ENCODE measurements at regions not wholly inside any gene's neighbourhood (a gene's known extent, or its start where the extent isn't known, plus 50 kb on each side); places are given as distances from the start of the nearest gene placed in this dataset.

GRCh38 chr6:51550243-51550642, 537.2 kb downstream of the PKHD1 start:
- Histone ChIP-seq H3K4me1 (ENCODE audit: control insufficient read depth in 2 of 3, insufficient read depth in 2 of 3, low read depth in 1 of 3, low read length in 3 of 3) (no peaks in the 10 kb centered on the region), H3K27me3 (ENCODE audit: control insufficient read depth, insufficient read depth, low read length) (no peaks in the 10 kb centered on the region), H3K4me3 (ENCODE audit: low read length in 3 of 3) (no peak overlapping the region), H3K9ac (ENCODE audit: low read length in 3 of 3) (no peak overlapping the region), H3K9me3 (ENCODE audit: control insufficient read depth in 2 of 3, insufficient read depth in 1 of 3, low read length in 3 of 3) (no peaks in the 10 kb centered on the region), H3K36me3 (ENCODE audit: control insufficient read depth in 2 of 3, insufficient read depth in 3 of 3, low read length in 3 of 3) (no peaks in the 10 kb centered on the region), H3K27ac (ENCODE audit: low read depth in 2 of 2, low read length in 2 of 2) (no peak overlapping the region)
- FAIRE-seq (no peak), DNase-seq (no peak)
- intact Hi-C loops (cut with DNase I), result no loop called here
- no peak for TF ChIP-seq CTCF (IDR thresholded peaks at IDR 0.05; ENCODE audit: borderline replicate concordance, extremely low read depth, insufficient read depth)

- no peak overlapping the region for H3K27ac ChIP-seq (ENCODE audit: low read depth in 2 of 2, low read length in 2 of 2)
- H3K36me3 ChIP-seq (ENCODE audit: control insufficient read depth in 2 of 3, insufficient read depth in 3 of 3, low read length in 3 of 3), result no peaks in the 10 kb centered on the region
- no peaks in the 10 kb centered on the region for H3K4me1 ChIP-seq (ENCODE audit: control insufficient read depth in 2 of 3, insufficient read depth in 2 of 3, low read depth in 1 of 3, low read length in 3 of 3)
- H3K9me3 ChIP-seq (ENCODE audit: control insufficient read depth in 2 of 3, insufficient read depth in 1 of 3, low read length in 3 of 3), result no peaks in the 10 kb centered on the region
- intact Hi-C loops (cut with DNase I), result no loop called here
- no peak overlapping the region for H3K9ac ChIP-seq (ENCODE audit: low read length in 3 of 3)
- DNase-seq (no peak), FAIRE-seq (no peak)
- H3K4me3 ChIP-seq (ENCODE audit: low read length in 3 of 3), result no peak overlapping the region
- no peaks in the 10 kb centered on the region for H3K27me3 ChIP-seq (ENCODE audit: control insufficient read depth, insufficient read depth, low read length)
- no peak for TF ChIP-seq CTCF (IDR thresholded peaks at IDR 0.05; ENCODE audit: borderline replicate concordance, extremely low read depth, insufficient read depth)
Observed at GRCh38 chr6:51552435-51552834, 535.0 kb downstream of the PKHD1 start.

- FAIRE-seq (no peak), DNase-seq (peak in 2 of 5 donors; percentile 37 to 59)
- H3K27ac ChIP-seq (ENCODE audit: low read depth in 2 of 2, low read length in 2 of 2), result no peak overlapping the region
- no peaks in the 10 kb centered on the region for H3K36me3 ChIP-seq (ENCODE audit: control insufficient read depth in 2 of 3, insufficient read depth in 3 of 3, low read length in 3 of 3)
- no peaks in the 10 kb centered on the region for H3K4me1 ChIP-seq (ENCODE audit: control insufficient read depth in 2 of 3, insufficient read depth in 2 of 3, low read depth in 1 of 3, low read length in 3 of 3)
- H3K9me3 ChIP-seq (ENCODE audit: control insufficient read depth in 2 of 3, insufficient read depth in 1 of 3, low read length in 3 of 3), result no peaks in the 10 kb centered on the region
- intact Hi-C loops (cut with DNase I), result no loop called here
- TF ChIP-seq CTCF (IDR thresholded peaks at IDR 0.05; ENCODE audit: borderline replicate concordance, extremely low read depth, insufficient read depth), result no peak
- H3K27me3 ChIP-seq (ENCODE audit: control insufficient read depth, insufficient read depth, low read length), result no peaks in the 10 kb centered on the region
- no peak overlapping the region for H3K9ac ChIP-seq (ENCODE audit: low read length in 3 of 3)
- no peak overlapping the region for H3K4me3 ChIP-seq (ENCODE audit: low read length in 3 of 3)
Observed at GRCh38 chr6:51553246-51554015, 534.0 kb downstream of the PKHD1 start.

GRCh38 chr6:51554029-51554428, 533.4 kb downstream of the PKHD1 start:
- H3K9me3 ChIP-seq (ENCODE audit: control insufficient read depth in 2 of 3, insufficient read depth in 1 of 3, low read length in 3 of 3), result no peaks in the 10 kb centered on the region
- H3K9ac ChIP-seq (ENCODE audit: low read length in 3 of 3), result no peak overlapping the region
- no peaks in the 10 kb centered on the region for H3K4me1 ChIP-seq (ENCODE audit: control insufficient read depth in 2 of 3, insufficient read depth in 2 of 3, low read depth in 1 of 3, low read length in 3 of 3)
- intact Hi-C loops (cut with DNase I), result no loop called here
- no peak overlapping the region for H3K27ac ChIP-seq (ENCODE audit: low read depth in 2 of 2, low read length in 2 of 2)
- DNase-seq, result no peak
- H3K27me3 ChIP-seq (ENCODE audit: control insufficient read depth, insufficient read depth, low read length), result no peaks in the 10 kb centered on the region
- FAIRE-seq, result no peak
- no peak for TF ChIP-seq CTCF (IDR thresholded peaks at IDR 0.05; ENCODE audit: borderline replicate concordance, extremely low read depth, insufficient read depth)
- no peaks in the 10 kb centered on the region for H3K36me3 ChIP-seq (ENCODE audit: control insufficient read depth in 2 of 3, insufficient read depth in 3 of 3, low read length in 3 of 3)
- H3K4me3 ChIP-seq (ENCODE audit: low read length in 3 of 3), result no peak overlapping the region

All from kidney (tissue), 13 donors.